22Rv1 (cell line): ENCODE measurements at regions not wholly inside any gene's neighbourhood (a gene's known extent, or its start where the extent isn't known, plus 50 kb on each side); places are given as distances from the start of the nearest gene placed in this dataset.

Source experiments
- ZFX ChIP-seq: fragments of 450-650 bp; IDR thresholded peaks from 2 replicates; pipeline ENCODE4 v1.6.1; 2017; ENCODE audit warnings: antibody characterized with exemption, borderline replicate concordance
- TF ChIP-seq, protein P1 (sequence below): fragments of 450-650 bp; IDR thresholded peaks from 2 replicates; pipeline ENCODE4 v1.5.1; 2017; ENCODE audit warnings: mild to moderate bottlenecking

DNA sequence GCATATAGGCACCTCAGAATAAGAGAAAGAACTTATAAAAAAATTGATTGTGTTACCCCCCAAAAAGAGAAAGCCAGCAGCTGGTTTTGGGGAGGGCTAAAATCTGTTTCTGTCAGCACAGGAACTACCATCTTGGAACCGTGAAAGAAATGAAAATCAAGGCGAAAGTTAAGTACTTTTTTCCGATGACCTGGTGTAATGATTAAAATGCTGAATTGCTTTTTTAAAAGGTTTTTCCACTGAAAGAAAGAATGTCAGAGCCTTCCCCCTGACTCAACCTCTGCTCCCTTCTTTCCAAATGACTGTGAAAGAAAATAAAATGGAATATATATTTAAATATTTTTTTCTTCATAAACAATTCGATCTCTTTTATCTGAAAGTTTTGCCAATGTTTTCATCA lies 570.5 kb upstream of the CFAP20DC start:
- TF ChIP-seq, protein P1, sequence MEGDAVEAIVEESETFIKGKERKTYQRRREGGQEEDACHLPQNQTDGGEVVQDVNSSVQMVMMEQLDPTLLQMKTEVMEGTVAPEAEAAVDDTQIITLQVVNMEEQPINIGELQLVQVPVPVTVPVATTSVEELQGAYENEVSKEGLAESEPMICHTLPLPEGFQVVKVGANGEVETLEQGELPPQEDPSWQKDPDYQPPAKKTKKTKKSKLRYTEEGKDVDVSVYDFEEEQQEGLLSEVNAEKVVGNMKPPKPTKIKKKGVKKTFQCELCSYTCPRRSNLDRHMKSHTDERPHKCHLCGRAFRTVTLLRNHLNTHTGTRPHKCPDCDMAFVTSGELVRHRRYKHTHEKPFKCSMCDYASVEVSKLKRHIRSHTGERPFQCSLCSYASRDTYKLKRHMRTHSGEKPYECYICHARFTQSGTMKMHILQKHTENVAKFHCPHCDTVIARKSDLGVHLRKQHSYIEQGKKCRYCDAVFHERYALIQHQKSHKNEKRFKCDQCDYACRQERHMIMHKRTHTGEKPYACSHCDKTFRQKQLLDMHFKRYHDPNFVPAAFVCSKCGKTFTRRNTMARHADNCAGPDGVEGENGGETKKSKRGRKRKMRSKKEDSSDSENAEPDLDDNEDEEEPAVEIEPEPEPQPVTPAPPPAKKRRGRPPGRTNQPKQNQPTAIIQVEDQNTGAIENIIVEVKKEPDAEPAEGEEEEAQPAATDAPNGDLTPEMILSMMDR = no peak
- TF ChIP-seq ZFX = no peak
